ENCODE measurements at regions not wholly inside any gene's neighbourhood (a gene's known extent, or its start where the extent isn't known, plus 50 kb on each side); places are given as distances from the start of the nearest gene placed in this dataset.

DNA sequence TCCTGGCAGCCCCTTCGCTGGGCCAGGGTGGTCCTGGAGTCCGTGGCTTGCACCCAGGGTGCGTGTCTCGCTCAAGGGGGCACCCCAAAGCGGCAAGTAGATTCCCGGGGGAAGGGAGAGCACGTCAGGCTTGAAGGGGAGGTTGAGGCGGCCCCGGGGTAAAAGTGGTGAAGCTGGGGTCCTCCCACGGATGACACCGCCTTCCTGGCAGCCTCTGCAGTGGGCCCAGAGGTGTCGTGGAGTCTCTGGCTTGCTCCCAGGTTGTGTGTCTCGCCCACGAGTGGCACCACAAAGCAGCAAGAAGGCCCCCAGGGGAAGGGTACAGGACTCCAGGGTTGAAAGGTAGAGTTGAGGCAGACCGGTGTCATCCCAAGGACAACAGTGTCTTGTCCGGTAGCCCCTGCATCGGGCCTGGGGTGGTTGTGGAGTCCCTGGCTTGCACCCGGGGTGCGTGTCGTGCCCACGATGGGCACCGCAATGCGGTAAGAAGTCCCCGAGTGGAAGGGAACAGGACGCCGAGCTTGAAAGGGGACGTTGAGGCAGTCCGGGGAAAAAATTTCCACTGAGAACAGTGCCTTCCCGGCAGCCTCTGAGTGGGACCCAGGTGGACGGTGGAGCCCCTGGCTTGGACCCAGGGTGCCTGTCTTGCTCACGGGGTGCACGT, 158.0 kb upstream of the ALG10B start:
- dilution Hi-C loops (cut with HindIII; ENCODE audit: low sequenced_read_pairs, unreplicated experiment) (no loop called here), in situ Hi-C loops (cut with MboI; ENCODE audit: low sequenced_read_pairs) (no loop called here), intact Hi-C loops (cut with micrococcal nuclease) (no loop called here)
- H2BK120ac ChIP-seq (ENCODE audit: low read depth, low read length), result no peak overlapping the region
- H3K9ac ChIP-seq (ENCODE audit: low read depth, low read length), result no peak overlapping the region
- DNase-seq, result no peak
- H2BK5ac ChIP-seq (ENCODE audit: low read depth, low read length, poor library complexity, severe bottlenecking), result no peak overlapping the region
- H4K5ac ChIP-seq (ENCODE audit: low read depth, low read length), result no peak overlapping the region
- H3K9me3 ChIP-seq (ENCODE audit: control insufficient read depth, insufficient read depth, low read length), result peaks cover 66% of the 10 kb centered on the region
- H3K56ac ChIP-seq (ENCODE audit: extremely low read depth, insufficient read depth, low read length), result no peak overlapping the region
- H4K20me1 ChIP-seq (ENCODE audit: insufficient read depth, low read length), result no peaks in the 10 kb centered on the region
- H2AK5ac ChIP-seq (ENCODE audit: low read depth, low read length), result no peak overlapping the region
- H3K23ac ChIP-seq (ENCODE audit: low read depth, low read length), result no peak overlapping the region
- no peak overlapping the region for H3K18ac ChIP-seq (ENCODE audit: low read depth, low read length)
- no peak overlapping the region for H2AK9ac ChIP-seq (replicated peaks; ENCODE audit: low read depth, low read length, poor library complexity)
- CTCF ChIA-PET, result no interaction called here
- no peaks in the 10 kb centered on the region for H3K79me1 ChIP-seq (ENCODE audit: low read depth in 1 of 2, low read length in 2 of 2)
- no peaks in the 10 kb centered on the region for H3K36me3 ChIP-seq (ENCODE audit: control insufficient read depth, insufficient read depth, low read length)
- POLR2A ChIA-PET (ENCODE audit: unreplicated experiment), result no interaction called here
- WGBS, 2 experiments (ENCODE audit: extremely low coverage in 2 of 2, insufficient read length in 1 of 2), result 76% methylated on average over 17 of the region's 32 CpGs; no CpG with 5 or more reads in 1 of the 2 experiments
- H3K4me3 ChIP-seq (ENCODE audit: insufficient read depth, low read depth, low read length), result no peak overlapping the region
- no peak overlapping the region for H3K14ac ChIP-seq (replicated peaks; ENCODE audit: low read depth, low read length)
- H3K4ac ChIP-seq (ENCODE audit: low read depth, low read length), result no peak overlapping the region
- H3K27ac ChIP-seq (ENCODE audit: insufficient read depth, low read length), result no peak overlapping the region
- H3K9me1 ChIP-seq (ENCODE audit: insufficient read depth, low read length), result no peaks in the 10 kb centered on the region
- no peak overlapping the region for H4K91ac ChIP-seq (ENCODE audit: insufficient read depth, low read depth, low read length)
- TF ChIP-seq CHD1 (IDR thresholded peaks at IDR 0.05; ENCODE audit: low read depth, low read length) (no peak), NFE2L2 (IDR thresholded peaks at IDR 0.05; ENCODE audit: low read depth, low read length) (no peak), MAZ (IDR thresholded peaks at IDR 0.05; ENCODE audit: borderline replicate concordance, low read depth, low read length) (no peak), RCOR1 (IDR thresholded peaks at IDR 0.05; ENCODE audit: insufficient replicate concordance, low read length) (no peak), POLR2A (IDR thresholded peaks at IDR 0.05; ENCODE audit: low read depth, low read length) (no peak), MXI1 (IDR thresholded peaks at IDR 0.05; ENCODE audit: borderline replicate concordance, low read depth, low read length) (no peak), FOS (IDR thresholded peaks at IDR 0.05; ENCODE audit: low read depth, low read length) (no peak), CEBPB (IDR thresholded peaks at IDR 0.05; ENCODE audit: low read depth, low read length) (no peak), BHLHE40 (IDR thresholded peaks at IDR 0.05; ENCODE audit: low read depth, low read length) (no peak), SMC3 (IDR thresholded peaks at IDR 0.05; ENCODE audit: low read depth, low read length) (no peak), MAFK (IDR thresholded peaks at IDR 0.05; ENCODE audit: low read depth, low read length) (no peak), RFX5 (IDR thresholded peaks at IDR 0.05; ENCODE audit: low read depth, low read length) (no peak), RAD21 (IDR thresholded peaks at IDR 0.05; ENCODE audit: low read length) (no peak)
- TF ChIP-seq, protein P1, sequence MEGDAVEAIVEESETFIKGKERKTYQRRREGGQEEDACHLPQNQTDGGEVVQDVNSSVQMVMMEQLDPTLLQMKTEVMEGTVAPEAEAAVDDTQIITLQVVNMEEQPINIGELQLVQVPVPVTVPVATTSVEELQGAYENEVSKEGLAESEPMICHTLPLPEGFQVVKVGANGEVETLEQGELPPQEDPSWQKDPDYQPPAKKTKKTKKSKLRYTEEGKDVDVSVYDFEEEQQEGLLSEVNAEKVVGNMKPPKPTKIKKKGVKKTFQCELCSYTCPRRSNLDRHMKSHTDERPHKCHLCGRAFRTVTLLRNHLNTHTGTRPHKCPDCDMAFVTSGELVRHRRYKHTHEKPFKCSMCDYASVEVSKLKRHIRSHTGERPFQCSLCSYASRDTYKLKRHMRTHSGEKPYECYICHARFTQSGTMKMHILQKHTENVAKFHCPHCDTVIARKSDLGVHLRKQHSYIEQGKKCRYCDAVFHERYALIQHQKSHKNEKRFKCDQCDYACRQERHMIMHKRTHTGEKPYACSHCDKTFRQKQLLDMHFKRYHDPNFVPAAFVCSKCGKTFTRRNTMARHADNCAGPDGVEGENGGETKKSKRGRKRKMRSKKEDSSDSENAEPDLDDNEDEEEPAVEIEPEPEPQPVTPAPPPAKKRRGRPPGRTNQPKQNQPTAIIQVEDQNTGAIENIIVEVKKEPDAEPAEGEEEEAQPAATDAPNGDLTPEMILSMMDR (conservative IDR thresholded peaks at IDR 0.05; ENCODE audit: low read depth, low read length), result no peak
- TF ChIP-seq, protein P2, sequence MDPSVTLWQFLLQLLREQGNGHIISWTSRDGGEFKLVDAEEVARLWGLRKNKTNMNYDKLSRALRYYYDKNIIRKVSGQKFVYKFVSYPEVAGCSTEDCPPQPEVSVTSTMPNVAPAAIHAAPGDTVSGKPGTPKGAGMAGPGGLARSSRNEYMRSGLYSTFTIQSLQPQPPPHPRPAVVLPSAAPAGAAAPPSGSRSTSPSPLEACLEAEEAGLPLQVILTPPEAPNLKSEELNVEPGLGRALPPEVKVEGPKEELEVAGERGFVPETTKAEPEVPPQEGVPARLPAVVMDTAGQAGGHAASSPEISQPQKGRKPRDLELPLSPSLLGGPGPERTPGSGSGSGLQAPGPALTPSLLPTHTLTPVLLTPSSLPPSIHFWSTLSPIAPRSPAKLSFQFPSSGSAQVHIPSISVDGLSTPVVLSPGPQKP (IDR thresholded peaks at IDR 0.05; ENCODE audit: borderline replicate concordance, low read depth, low read length), result no peak
- TF ChIP-seq, protein P3, sequence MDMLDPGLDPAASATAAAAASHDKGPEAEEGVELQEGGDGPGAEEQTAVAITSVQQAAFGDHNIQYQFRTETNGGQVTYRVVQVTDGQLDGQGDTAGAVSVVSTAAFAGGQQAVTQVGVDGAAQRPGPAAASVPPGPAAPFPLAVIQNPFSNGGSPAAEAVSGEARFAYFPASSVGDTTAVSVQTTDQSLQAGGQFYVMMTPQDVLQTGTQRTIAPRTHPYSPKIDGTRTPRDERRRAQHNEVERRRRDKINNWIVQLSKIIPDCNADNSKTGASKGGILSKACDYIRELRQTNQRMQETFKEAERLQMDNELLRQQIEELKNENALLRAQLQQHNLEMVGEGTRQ (IDR thresholded peaks at IDR 0.05; ENCODE audit: low read depth, low read length), result no peak
- H4K8ac ChIP-seq (ENCODE audit: low read depth in 2 of 2, low read length in 2 of 2), result no peak overlapping the region
- no peak overlapping the region for H3K4me2 ChIP-seq (ENCODE audit: low read depth, low read length)
- H3K4me1 ChIP-seq (ENCODE audit: control insufficient read depth, insufficient read depth, low read length), result no peaks in the 10 kb centered on the region
- no peak overlapping the region for H2BK20ac ChIP-seq (ENCODE audit: low read depth, low read length)
- H2BK15ac ChIP-seq (ENCODE audit: low read depth, low read length), result no peak overlapping the region
- H2AFZ ChIP-seq (replicated peaks; ENCODE audit: low read length, poor library complexity), result no peak overlapping the region
- H3K27me3 ChIP-seq (ENCODE audit: control insufficient read depth, insufficient read depth, low read length), result no peaks in the 10 kb centered on the region
- BruUV-seq (replicated peaks), result no TSS peak
- no peak for ATAC-seq (ENCODE audit: low read depth)
